ENCODE measurements at regions not wholly inside any gene's neighbourhood (a gene's known extent, or its start where the extent isn't known, plus 50 kb on each side); places are given as distances from the start of the nearest gene placed in this dataset.

DNA sequence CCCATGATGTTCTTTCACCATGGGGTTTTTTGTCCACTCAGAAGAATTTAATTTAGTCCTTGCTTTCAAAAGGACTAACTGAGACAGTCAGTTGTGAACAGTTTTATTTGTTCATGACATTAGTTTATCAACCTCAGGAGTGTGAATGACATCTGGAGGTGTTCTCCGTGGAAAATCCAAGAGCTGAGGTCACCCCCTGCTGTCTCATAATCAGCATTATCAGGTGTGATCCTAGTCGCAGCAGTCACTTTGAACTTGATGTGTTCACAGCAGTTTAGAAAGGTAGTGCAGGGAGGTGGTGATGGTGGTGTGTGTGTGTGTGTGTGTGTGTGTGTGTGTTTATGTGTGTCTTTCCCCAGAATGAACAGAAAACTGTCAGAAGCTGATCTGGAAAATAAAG is 1760.8 kb upstream of the PCDH10 start:
- Histone ChIP-seq H3K9me3 (ENCODE audit: control insufficient read depth in 4 of 4, low read length in 3 of 4) (no peaks in the 10 kb centered on the region), H3K36me3 (ENCODE audit: control insufficient read depth in 4 of 4, insufficient read depth in 3 of 4, low read depth in 1 of 4, low read length in 3 of 4) (no peaks in the 10 kb centered on the region), H3K4me1 (ENCODE audit: control insufficient read depth in 4 of 4, insufficient read depth in 4 of 4, low read length in 3 of 4) (no peaks in the 10 kb centered on the region), H3K4me3 (ENCODE audit: low read depth in 1 of 3, low read length in 3 of 3) (no peak overlapping the region), H3K9ac (ENCODE audit: low read depth in 1 of 2, low read length in 2 of 2) (no peak overlapping the region), H3K27ac (ENCODE audit: low read depth in 1 of 2, low read length in 2 of 2) (no peak overlapping the region), H3K27me3 (ENCODE audit: control insufficient read depth in 4 of 4, insufficient read depth in 4 of 4, low read length in 3 of 4) (no peaks in the 10 kb centered on the region)
- WGBS = 8% methylated on average over 2 of the region's 2 CpGs
- no peak for DNase-seq (ENCODE audit: low spot score)
- no peak for TF ChIP-seq TAF1 (conservative IDR thresholded peaks at IDR 0.05)
- no peak for TF ChIP-seq HNF4A (conservative IDR thresholded peaks at IDR 0.05)
- TF ChIP-seq EGR1 (IDR thresholded peaks at IDR 0.05; ENCODE audit: low read depth in 2 of 2) = no peak
- no peak for TF ChIP-seq NR2F2 (IDR thresholded peaks at IDR 0.05)
- TF ChIP-seq FOXA2 (IDR thresholded peaks at IDR 0.05) = no peak
- TF ChIP-seq, protein P1, sequence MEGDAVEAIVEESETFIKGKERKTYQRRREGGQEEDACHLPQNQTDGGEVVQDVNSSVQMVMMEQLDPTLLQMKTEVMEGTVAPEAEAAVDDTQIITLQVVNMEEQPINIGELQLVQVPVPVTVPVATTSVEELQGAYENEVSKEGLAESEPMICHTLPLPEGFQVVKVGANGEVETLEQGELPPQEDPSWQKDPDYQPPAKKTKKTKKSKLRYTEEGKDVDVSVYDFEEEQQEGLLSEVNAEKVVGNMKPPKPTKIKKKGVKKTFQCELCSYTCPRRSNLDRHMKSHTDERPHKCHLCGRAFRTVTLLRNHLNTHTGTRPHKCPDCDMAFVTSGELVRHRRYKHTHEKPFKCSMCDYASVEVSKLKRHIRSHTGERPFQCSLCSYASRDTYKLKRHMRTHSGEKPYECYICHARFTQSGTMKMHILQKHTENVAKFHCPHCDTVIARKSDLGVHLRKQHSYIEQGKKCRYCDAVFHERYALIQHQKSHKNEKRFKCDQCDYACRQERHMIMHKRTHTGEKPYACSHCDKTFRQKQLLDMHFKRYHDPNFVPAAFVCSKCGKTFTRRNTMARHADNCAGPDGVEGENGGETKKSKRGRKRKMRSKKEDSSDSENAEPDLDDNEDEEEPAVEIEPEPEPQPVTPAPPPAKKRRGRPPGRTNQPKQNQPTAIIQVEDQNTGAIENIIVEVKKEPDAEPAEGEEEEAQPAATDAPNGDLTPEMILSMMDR (IDR thresholded peaks at IDR 0.05; ENCODE audit: low read depth, low read length, missing input control) = no peak
- no peak for TF ChIP-seq FOXA1 (IDR thresholded peaks at IDR 0.05)
- no peak for TF ChIP-seq RAD21 (IDR thresholded peaks at IDR 0.05)
- TF ChIP-seq, protein P2, sequence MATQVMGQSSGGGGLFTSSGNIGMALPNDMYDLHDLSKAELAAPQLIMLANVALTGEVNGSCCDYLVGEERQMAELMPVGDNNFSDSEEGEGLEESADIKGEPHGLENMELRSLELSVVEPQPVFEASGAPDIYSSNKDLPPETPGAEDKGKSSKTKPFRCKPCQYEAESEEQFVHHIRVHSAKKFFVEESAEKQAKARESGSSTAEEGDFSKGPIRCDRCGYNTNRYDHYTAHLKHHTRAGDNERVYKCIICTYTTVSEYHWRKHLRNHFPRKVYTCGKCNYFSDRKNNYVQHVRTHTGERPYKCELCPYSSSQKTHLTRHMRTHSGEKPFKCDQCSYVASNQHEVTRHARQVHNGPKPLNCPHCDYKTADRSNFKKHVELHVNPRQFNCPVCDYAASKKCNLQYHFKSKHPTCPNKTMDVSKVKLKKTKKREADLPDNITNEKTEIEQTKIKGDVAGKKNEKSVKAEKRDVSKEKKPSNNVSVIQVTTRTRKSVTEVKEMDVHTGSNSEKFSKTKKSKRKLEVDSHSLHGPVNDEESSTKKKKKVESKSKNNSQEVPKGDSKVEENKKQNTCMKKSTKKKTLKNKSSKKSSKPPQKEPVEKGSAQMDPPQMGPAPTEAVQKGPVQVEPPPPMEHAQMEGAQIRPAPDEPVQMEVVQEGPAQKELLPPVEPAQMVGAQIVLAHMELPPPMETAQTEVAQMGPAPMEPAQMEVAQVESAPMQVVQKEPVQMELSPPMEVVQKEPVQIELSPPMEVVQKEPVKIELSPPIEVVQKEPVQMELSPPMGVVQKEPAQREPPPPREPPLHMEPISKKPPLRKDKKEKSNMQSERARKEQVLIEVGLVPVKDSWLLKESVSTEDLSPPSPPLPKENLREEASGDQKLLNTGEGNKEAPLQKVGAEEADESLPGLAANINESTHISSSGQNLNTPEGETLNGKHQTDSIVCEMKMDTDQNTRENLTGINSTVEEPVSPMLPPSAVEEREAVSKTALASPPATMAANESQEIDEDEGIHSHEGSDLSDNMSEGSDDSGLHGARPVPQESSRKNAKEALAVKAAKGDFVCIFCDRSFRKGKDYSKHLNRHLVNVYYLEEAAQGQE (IDR thresholded peaks at IDR 0.05) = no peak
- no peak for TF ChIP-seq HNF4G (IDR thresholded peaks at IDR 0.05)
- TF ChIP-seq, protein P3, sequence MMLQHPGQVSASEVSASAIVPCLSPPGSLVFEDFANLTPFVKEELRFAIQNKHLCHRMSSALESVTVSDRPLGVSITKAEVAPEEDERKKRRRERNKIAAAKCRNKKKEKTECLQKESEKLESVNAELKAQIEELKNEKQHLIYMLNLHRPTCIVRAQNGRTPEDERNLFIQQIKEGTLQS (IDR thresholded peaks at IDR 0.05) = no peak
- TF ChIP-seq YY1 (IDR thresholded peaks at IDR 0.05) = no peak
- no peak for TF ChIP-seq JUND (IDR thresholded peaks at IDR 0.05)

DNA sequence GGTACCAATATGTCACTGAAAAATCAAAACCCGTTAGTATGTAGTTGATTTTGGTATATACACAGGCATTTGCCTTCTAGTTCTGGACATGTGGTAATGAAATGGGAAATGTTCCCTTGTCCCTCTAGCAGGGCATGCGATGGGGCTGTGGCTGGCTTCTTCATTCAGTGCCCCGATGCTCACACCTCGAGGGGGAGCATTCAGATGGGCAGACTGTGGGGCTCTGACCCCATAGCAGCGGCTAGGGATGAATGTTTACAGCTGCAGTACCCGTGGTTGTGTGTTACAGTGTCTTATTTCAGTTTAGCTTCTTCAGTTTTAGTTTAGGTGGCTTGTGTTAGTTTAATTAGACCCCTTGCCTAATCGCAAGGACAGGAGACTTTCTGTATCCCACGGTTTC is 1741.0 kb upstream of the PCDH10 start:
- no peak for DNase-seq (ENCODE audit: low spot score)
- WGBS = 68% methylated on average over 8 of the region's 8 CpGs
- H3K4me1 ChIP-seq (ENCODE audit: control insufficient read depth in 4 of 4, insufficient read depth in 4 of 4, low read length in 3 of 4) = no peaks in the 10 kb centered on the region
- no peaks in the 10 kb centered on the region for H3K27me3 ChIP-seq (ENCODE audit: control insufficient read depth in 4 of 4, insufficient read depth in 4 of 4, low read length in 3 of 4)
- TF ChIP-seq NR2F2 (IDR thresholded peaks at IDR 0.05) = no peak
- TF ChIP-seq, protein P2 (IDR thresholded peaks at IDR 0.05) = no peak
- H3K9ac ChIP-seq (ENCODE audit: low read depth in 1 of 2, low read length in 2 of 2) = no peak overlapping the region
- no peaks in the 10 kb centered on the region for H3K36me3 ChIP-seq (ENCODE audit: control insufficient read depth in 4 of 4, insufficient read depth in 3 of 4, low read depth in 1 of 4, low read length in 3 of 4)
- H3K9me3 ChIP-seq (ENCODE audit: control insufficient read depth in 4 of 4, low read length in 3 of 4) = peaks cover 0 to 2% (median 0%) of the 10 kb centered on the region in 4 donors
- no peak overlapping the region for H3K27ac ChIP-seq (ENCODE audit: low read depth in 1 of 2, low read length in 2 of 2)
- H3K4me3 ChIP-seq (ENCODE audit: low read depth in 1 of 3, low read length in 3 of 3) = no peak overlapping the region
